ENCODE measurements at regions not wholly inside any gene's neighbourhood (a gene's known extent, or its start where the extent isn't known, plus 50 kb on each side); places are given as distances from the start of the nearest gene placed in this dataset.

DNA sequence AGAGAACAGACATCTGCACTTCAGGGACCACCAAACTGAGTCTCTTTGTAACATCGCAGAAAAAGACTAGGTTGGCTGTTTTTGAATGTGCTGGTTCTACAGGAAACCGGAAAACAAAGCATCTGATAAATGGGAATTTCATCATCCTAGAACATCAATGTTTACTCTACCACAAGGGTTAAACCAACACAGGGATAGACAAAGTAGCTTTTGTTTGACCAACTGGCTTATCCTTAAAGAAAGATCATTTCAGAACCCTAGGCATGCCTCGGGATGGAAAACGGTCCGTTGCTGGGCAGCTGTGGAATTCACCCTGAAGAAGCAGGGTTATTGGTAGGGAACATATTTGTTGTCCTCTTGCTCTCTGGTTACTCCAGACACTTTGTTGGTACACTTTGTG lies 2355.5 kb upstream of the AGA start:
- Mint-ChIP-seq H3K27ac (ENCODE audit: unreplicated experiment) (no peak overlapping the region), H3K9me3 (ENCODE audit: unreplicated experiment) (no peaks in the 10 kb centered on the region), H3K36me3 (ENCODE audit: low read depth, unreplicated experiment) (no peaks in the 10 kb centered on the region), H3K27me3 (ENCODE audit: low read depth, unreplicated experiment) (no peaks in the 10 kb centered on the region), H3K4me3 (ENCODE audit: unreplicated experiment) (no peak overlapping the region), H3K4me1 (ENCODE audit: low read depth, unreplicated experiment) (no peaks in the 10 kb centered on the region)
- Histone ChIP-seq H4K20me1 (ENCODE audit: insufficient read depth, low read length) (no peaks in the 10 kb centered on the region), H2AFZ (ENCODE audit: low read depth, low read length) (no peak overlapping the region), H3K4me2 (ENCODE audit: low read length) (no peak overlapping the region), H3K79me2 (ENCODE audit: insufficient read depth, low read length) (no peaks in the 10 kb centered on the region), H3K4me1 (ENCODE audit: insufficient read depth, low read length) (no peaks in the 10 kb centered on the region), H3K9ac (ENCODE audit: low read length) (no peak overlapping the region), H3K27me3 (ENCODE audit: insufficient read depth, low read length) (no peaks in the 10 kb centered on the region), H3K4me3 (ENCODE audit: insufficient read depth, low read depth, low read length) (no peak overlapping the region), H3K27ac (ENCODE audit: low read depth, low read length) (no peak overlapping the region), H3K9me3 (ENCODE audit: insufficient read depth, low read depth, low read length) (no peaks in the 10 kb centered on the region), H3K36me3 (ENCODE audit: insufficient read depth, low read length) (no peaks in the 10 kb centered on the region)
- FAIRE-seq (no peak), DNase-seq (ENCODE audit: low read depth) (no peak)
- TF ChIP-seq, protein P1, sequence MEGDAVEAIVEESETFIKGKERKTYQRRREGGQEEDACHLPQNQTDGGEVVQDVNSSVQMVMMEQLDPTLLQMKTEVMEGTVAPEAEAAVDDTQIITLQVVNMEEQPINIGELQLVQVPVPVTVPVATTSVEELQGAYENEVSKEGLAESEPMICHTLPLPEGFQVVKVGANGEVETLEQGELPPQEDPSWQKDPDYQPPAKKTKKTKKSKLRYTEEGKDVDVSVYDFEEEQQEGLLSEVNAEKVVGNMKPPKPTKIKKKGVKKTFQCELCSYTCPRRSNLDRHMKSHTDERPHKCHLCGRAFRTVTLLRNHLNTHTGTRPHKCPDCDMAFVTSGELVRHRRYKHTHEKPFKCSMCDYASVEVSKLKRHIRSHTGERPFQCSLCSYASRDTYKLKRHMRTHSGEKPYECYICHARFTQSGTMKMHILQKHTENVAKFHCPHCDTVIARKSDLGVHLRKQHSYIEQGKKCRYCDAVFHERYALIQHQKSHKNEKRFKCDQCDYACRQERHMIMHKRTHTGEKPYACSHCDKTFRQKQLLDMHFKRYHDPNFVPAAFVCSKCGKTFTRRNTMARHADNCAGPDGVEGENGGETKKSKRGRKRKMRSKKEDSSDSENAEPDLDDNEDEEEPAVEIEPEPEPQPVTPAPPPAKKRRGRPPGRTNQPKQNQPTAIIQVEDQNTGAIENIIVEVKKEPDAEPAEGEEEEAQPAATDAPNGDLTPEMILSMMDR (IDR thresholded peaks at IDR 0.05; ENCODE audit: insufficient read depth, low read depth, low read length): no peak
- no peak for TF ChIP-seq EZH2 (IDR thresholded peaks at IDR 0.05; ENCODE audit: insufficient read depth, low read length)

DNA sequence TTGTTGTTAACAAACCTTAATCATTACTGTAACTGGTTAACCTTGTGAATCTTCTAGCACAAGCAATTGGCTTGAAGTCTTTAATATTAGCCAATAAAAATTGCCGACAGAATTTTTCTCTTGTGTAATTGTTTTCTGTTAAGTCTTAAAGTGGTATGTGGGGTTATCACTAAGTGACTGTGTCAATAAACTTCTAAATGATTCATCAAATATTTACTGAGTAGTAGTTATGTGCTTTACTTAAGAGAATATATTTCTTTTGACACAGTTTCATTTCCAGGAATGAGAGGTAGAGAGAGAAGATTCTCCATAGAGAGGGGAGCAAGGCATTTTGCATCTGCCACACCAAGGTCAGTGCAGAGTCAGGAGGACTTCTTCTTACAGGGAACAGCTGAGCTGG lies 2361.6 kb upstream of the AGA start:
- no peaks in the 10 kb centered on the region for H3K27me3 Mint-ChIP-seq (ENCODE audit: low read depth, unreplicated experiment)
- DNase-seq (ENCODE audit: low read depth) (peak; percentile 39), FAIRE-seq (no peak)
- H3K4me1 Mint-ChIP-seq (ENCODE audit: low read depth, unreplicated experiment): peaks cover 13% of the 10 kb centered on the region
- no peak overlapping the region for H3K27ac ChIP-seq (ENCODE audit: low read depth, low read length)
- H2AFZ ChIP-seq (ENCODE audit: low read depth, low read length): no peak overlapping the region
- H3K27ac Mint-ChIP-seq (ENCODE audit: unreplicated experiment): peak overlapping the region; percentile 93
- no peaks in the 10 kb centered on the region for H3K9me3 ChIP-seq (ENCODE audit: insufficient read depth, low read depth, low read length)
- no peak overlapping the region for H3K4me3 ChIP-seq (ENCODE audit: insufficient read depth, low read depth, low read length)
- no peaks in the 10 kb centered on the region for H3K36me3 Mint-ChIP-seq (ENCODE audit: low read depth, unreplicated experiment)
- H3K9me3 Mint-ChIP-seq (ENCODE audit: unreplicated experiment): no peaks in the 10 kb centered on the region
- TF ChIP-seq, protein P1 (IDR thresholded peaks at IDR 0.05; ENCODE audit: insufficient read depth, low read depth, low read length): no peak
- no peak for TF ChIP-seq EZH2 (IDR thresholded peaks at IDR 0.05; ENCODE audit: insufficient read depth, low read length)
- H4K20me1 ChIP-seq (ENCODE audit: insufficient read depth, low read length): no peaks in the 10 kb centered on the region
- no peak overlapping the region for H3K4me3 Mint-ChIP-seq (ENCODE audit: unreplicated experiment)
- no peaks in the 10 kb centered on the region for H3K79me2 ChIP-seq (ENCODE audit: insufficient read depth, low read length)
- no peaks in the 10 kb centered on the region for H3K36me3 ChIP-seq (ENCODE audit: insufficient read depth, low read length)
- H3K27me3 ChIP-seq (ENCODE audit: insufficient read depth, low read length): no peaks in the 10 kb centered on the region
- H3K4me1 ChIP-seq (ENCODE audit: insufficient read depth, low read length): no peaks in the 10 kb centered on the region
- peak overlapping the region; percentile 13 for H3K4me2 ChIP-seq (ENCODE audit: low read length)
- no peak overlapping the region for H3K9ac ChIP-seq (ENCODE audit: low read length)

DNA sequence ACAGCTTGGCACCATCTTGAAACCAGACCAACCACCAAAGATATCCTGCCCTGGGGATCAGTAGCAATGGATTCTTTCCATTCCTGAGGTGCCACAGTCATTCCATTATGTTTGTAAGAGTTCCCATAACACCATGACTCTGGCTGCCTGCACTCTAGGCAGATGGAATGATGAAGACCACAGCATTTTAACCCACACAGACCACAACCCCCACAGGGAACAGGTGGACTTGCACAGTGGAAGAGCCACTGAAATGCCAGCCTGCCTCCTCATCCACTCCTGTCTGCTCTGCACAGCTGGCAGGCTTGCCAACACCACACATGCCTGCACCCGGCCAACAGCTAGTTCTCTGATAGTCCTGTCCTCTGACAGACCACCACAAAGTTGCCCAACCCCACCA lies 2362.2 kb upstream of the AGA start:
- no peaks in the 10 kb centered on the region for H3K27me3 Mint-ChIP-seq (ENCODE audit: low read depth, unreplicated experiment)
- DNase-seq (ENCODE audit: low read depth): peak; percentile 68
- no peak overlapping the region for H2AFZ ChIP-seq (ENCODE audit: low read depth, low read length)
- H3K36me3 ChIP-seq (ENCODE audit: insufficient read depth, low read length): no peaks in the 10 kb centered on the region
- no peak overlapping the region for H3K4me3 ChIP-seq (ENCODE audit: insufficient read depth, low read depth, low read length)
- no peaks in the 10 kb centered on the region for H4K20me1 ChIP-seq (ENCODE audit: insufficient read depth, low read length)
- FAIRE-seq: no peak
- H3K27ac ChIP-seq (ENCODE audit: low read depth, low read length): no peak overlapping the region
- no peak overlapping the region for H3K4me3 Mint-ChIP-seq (ENCODE audit: unreplicated experiment)
- TF ChIP-seq, protein P1 (IDR thresholded peaks at IDR 0.05; ENCODE audit: insufficient read depth, low read depth, low read length): no peak
- no peak for TF ChIP-seq EZH2 (IDR thresholded peaks at IDR 0.05; ENCODE audit: insufficient read depth, low read length)
- peak overlapping the region; percentile 13 for H3K4me2 ChIP-seq (ENCODE audit: low read length)
- H3K79me2 ChIP-seq (ENCODE audit: insufficient read depth, low read length): no peaks in the 10 kb centered on the region
- H3K36me3 Mint-ChIP-seq (ENCODE audit: low read depth, unreplicated experiment): no peaks in the 10 kb centered on the region
- H3K27ac Mint-ChIP-seq (ENCODE audit: unreplicated experiment): peak overlapping the region; percentile 93
- peaks cover 13% of the 10 kb centered on the region for H3K4me1 Mint-ChIP-seq (ENCODE audit: low read depth, unreplicated experiment)
- no peak overlapping the region for H3K9ac ChIP-seq (ENCODE audit: low read length)
- no peaks in the 10 kb centered on the region for H3K27me3 ChIP-seq (ENCODE audit: insufficient read depth, low read length)
- no peaks in the 10 kb centered on the region for H3K9me3 ChIP-seq (ENCODE audit: insufficient read depth, low read depth, low read length)
- H3K4me1 ChIP-seq (ENCODE audit: insufficient read depth, low read length): no peaks in the 10 kb centered on the region
- H3K9me3 Mint-ChIP-seq (ENCODE audit: unreplicated experiment): no peaks in the 10 kb centered on the region
